Omental fat pad (tissue), 3 donors: ENCODE measurements at regions not wholly inside any gene's neighbourhood (a gene's known extent, or its start where the extent isn't known, plus 50 kb on each side); places are given as distances from the start of the nearest gene placed in this dataset.

Experiments used
- ATAC-seq: fragments of 150-250 bp; one replicate; pipeline ENCODE4 v1.9.1; 2016; ENCODE audit warnings: mild to moderate bottlenecking, moderate library complexity; ENCODE audit not compliant: low FRiP score
- DNase-seq: peaks from one replicate; pipeline ENCODE4 v3.0.0-alpha.2; 2019; ENCODE audit warnings: low spot score
- TF ChIP-seq, protein P1 (sequence below), 3 donors: fragments of 450-650 bp; IDR thresholded peaks; one replicate each; pipeline ENCODE4 v1.5.1; 2016 to 2017; ENCODE audit warnings: antibody characterized with exemption in 3 of 3, mild to moderate bottlenecking in 3 of 3, moderate library complexity in 2 of 3

DNA sequence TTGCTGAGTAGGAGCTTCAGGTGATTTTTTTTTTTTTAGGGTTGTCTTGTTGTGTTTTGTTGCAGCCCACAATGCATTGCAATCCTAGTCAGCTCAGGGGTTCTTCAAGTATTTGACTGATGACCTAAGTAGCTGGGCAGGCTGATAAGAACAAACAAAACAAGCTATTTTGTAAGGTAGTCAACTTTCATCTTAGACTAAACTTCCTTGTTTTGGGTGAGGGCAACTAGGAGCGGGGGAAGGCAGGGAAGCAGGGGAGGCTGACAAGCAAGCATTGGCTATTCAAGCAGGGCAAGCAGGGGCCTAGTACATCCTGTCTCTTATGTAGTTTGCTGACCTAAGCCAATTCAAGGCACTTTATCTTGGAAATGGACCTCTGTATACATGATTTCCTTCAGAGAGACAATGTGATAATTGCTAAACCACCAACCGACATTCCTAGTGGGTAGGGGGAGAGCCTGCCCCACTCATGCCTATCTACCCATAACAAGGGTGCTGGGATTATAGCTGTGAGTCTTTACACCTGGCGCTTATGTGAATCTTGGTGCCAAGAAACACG is 163.3 kb upstream of the PRKCQ start:
- DNase-seq (no peak), ATAC-seq (no peak)
- TF ChIP-seq, protein P1, sequence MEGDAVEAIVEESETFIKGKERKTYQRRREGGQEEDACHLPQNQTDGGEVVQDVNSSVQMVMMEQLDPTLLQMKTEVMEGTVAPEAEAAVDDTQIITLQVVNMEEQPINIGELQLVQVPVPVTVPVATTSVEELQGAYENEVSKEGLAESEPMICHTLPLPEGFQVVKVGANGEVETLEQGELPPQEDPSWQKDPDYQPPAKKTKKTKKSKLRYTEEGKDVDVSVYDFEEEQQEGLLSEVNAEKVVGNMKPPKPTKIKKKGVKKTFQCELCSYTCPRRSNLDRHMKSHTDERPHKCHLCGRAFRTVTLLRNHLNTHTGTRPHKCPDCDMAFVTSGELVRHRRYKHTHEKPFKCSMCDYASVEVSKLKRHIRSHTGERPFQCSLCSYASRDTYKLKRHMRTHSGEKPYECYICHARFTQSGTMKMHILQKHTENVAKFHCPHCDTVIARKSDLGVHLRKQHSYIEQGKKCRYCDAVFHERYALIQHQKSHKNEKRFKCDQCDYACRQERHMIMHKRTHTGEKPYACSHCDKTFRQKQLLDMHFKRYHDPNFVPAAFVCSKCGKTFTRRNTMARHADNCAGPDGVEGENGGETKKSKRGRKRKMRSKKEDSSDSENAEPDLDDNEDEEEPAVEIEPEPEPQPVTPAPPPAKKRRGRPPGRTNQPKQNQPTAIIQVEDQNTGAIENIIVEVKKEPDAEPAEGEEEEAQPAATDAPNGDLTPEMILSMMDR (IDR thresholded peaks at IDR 0.05): no peak

DNA sequence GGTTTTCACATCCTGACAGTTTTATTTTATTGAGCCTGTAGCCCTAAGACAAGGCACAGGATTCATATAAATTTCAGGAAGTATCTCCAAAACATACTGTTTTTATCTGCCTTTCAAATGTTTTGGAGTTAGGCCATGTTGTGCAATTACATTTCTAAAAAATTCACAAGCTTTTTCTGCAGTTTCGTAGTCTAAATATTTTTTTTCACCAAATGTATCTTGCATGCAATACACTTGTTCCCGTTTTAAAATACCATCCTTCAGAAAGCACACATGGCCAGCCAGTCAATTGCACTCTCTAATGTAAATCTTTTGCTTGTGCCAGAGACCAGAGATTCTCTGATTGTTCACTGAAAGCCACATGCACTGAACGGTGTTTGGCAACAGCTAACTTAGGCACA is 161.5 kb upstream of the PRKCQ start:
- ATAC-seq (no peak), DNase-seq (no peak)
- TF ChIP-seq, protein P1 (IDR thresholded peaks at IDR 0.05): no peak

DNA sequence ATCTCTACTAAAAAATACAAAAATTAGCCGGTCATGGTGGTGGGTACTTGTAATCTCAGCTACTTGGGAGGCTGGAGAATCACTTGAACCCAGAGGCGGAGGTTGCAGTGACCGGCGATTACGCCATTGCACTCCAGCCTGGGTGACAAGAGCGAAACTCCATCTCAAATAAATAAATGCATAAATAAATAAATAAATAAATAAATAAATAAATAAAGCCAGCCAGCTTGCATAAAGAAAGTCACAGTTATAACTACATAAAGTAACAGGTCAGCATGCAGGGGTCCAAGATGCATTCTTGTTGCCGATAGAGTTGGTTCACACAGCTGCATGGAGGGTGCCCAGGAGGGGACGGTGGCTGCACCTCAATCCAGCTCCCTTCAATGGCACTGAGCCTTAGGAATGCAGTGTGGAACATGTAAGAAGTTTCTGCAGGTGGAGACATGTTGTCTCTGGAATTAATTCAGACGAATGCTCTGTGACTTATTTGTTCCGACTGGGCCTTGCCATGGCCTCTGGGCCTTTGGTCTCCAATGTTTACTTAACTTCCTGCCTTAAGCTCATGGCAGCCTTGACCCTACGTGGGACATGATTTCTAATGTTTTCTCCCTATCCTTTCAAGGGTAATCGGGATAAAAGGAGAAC is 159.6 kb upstream of the PRKCQ start:
- no peak for ATAC-seq
- TF ChIP-seq, protein P1 (IDR thresholded peaks at IDR 0.05): no peak
- DNase-seq: no peak

DNA sequence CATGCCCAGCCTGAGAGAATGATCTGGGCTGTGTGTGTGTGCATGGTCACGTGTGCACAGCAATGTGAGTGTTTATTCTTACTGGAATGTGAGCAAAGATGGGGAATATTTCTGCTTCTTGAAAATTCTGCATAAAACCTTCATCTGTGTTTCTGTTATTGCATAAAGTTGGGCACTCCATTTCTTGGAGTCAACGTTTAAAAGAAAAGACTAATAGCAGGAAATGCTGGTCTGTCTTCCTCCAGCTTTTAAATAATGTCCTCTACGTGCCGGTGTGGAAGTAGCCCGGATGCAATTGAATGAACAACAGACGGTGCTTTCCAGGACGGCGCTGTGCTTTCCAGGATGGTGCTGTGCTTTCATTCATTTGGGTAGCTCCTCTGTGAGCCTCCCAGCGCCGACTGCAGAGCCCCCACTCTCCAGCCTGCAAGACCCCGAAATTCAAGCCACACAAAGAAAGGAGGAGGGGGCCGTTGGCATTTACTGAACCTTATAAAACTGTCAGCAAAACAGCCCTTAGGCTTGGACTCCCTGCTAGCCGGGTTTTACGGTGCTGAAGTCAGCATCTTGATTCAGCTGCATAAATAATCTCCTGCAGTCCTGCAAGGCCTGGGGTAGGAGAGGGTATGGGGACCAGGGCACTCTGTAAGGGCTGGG is 158.2 kb upstream of the PRKCQ start:
- peak; percentile 43 for ATAC-seq
- TF ChIP-seq, protein P1 (IDR thresholded peaks at IDR 0.05): no peak
- no peak for DNase-seq

DNA sequence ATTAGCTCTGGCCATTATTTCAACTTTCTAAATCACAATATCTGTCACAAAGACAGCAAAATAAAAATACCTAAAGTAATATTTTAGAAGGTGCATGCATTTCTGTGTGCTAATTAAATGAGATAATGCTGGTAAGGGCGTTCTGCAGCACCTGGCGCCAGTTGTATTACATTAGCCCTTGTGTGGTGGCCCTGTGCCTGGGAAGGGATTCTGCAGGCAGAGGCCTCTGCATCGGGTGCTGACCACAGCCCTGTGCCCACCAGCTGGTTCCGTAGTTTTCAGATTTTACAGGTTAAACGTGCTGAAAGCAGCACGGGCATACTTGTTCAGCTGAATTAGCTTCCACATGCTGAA is 157.7 kb upstream of the PRKCQ start:
- DNase-seq: no peak
- no peak for ATAC-seq
- TF ChIP-seq, protein P1 (IDR thresholded peaks at IDR 0.05): no peak

DNA sequence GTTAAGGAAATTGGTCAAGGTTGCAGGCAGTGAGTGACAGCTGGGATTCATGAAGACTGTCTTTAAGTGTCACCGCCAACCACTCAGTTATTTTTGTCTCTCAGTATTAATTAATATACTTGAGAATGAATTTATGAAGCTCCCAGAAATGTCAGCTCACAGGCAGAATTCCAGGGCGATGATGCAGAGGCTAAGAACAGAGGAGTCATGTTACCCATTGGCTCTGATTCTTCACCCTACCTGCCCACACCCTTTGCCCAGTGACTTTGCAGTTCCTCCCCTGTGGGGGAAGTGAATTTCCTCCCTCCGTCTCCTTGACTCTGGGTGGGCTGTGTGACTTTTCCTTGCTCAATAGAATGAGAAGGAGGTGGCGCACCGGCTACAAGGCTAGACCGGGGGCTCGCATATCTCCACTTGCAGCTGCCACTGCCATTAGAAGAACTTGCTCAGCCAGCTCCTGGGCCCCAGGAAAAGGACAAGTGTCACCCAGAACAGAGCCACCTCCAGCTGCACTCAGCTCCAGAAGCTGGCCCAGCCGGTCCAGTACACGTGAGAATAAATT is 157.1 kb upstream of the PRKCQ start:
- DNase-seq (peak; percentile 27), ATAC-seq (peak; percentile 82)
- TF ChIP-seq, protein P1 (IDR thresholded peaks at IDR 0.05): no peak
